Fibroblast of lung (primary cell): ENCODE measurements at regions not wholly inside any gene's neighbourhood (a gene's known extent, or its start where the extent isn't known, plus 50 kb on each side); places are given as distances from the start of the nearest gene placed in this dataset.

Source experiments
- DNase-seq, 2 donors: peaks; one replicate each; pipeline versions ENCODE4 v3.0.0 to v3.0.0-alpha.2; 2010; ENCODE audit warnings: low read depth in 2 of 2
- H2AFZ ChIP-seq: 2 replicates; pipeline ENCODE4 v1.5.1; 2012; ENCODE audit warnings: low read length, control low read depth, inconsistent platforms
- H3K27ac ChIP-seq: 2 replicates; pipeline ENCODE4 v1.5.1; 2011; ENCODE audit warnings: low read length, control low read depth; ENCODE audit not compliant: insufficient read depth
- H3K27me3 ChIP-seq: 2 replicates; pipeline ENCODE4 v1.5.1; 2011; ENCODE audit warnings: mild to moderate bottlenecking, low read length; ENCODE audit not compliant: control insufficient read depth, insufficient read depth
- H3K36me3 ChIP-seq: 2 replicates; pipeline ENCODE4 v1.5.1; 2011; ENCODE audit warnings: low read length; ENCODE audit not compliant: control insufficient read depth, insufficient read depth
- H3K4me1 ChIP-seq: 2 replicates; pipeline ENCODE4 v1.5.1; 2011; ENCODE audit warnings: low read length; ENCODE audit not compliant: control insufficient read depth, insufficient read depth; ENCODE audit errors: extremely low read depth
- H3K4me2 ChIP-seq: 2 replicates; pipeline ENCODE4 v1.5.1; 2011; ENCODE audit warnings: low read length, control low read depth; ENCODE audit not compliant: insufficient read depth; ENCODE audit errors: extremely low read depth
- H3K4me3 ChIP-seq, 4 experiments: fragments of 200-600 bp in 1 of 4; sonication (generic) in 1 of 4; replicated peaks in 1 of 4; 2 replicates each; pipeline ENCODE4 v1.5.1; 2011 to 2016; ENCODE audit warnings: low read length in 4 of 4, low read depth in 3 of 4, mild to moderate bottlenecking in 3 of 4, control low read depth in 2 of 4, inconsistent platforms in 1 of 4, mixed read lengths in 1 of 4; ENCODE audit not compliant: insufficient read depth in 1 of 4; ENCODE audit errors: control extremely low read depth in 1 of 4
- H3K79me2 ChIP-seq: 2 replicates; pipeline ENCODE4 v1.5.1; 2012; ENCODE audit warnings: mild to moderate bottlenecking, low read length, inconsistent platforms; ENCODE audit not compliant: control insufficient read depth, insufficient read depth
- H3K9ac ChIP-seq: 2 replicates; pipeline ENCODE4 v1.5.1; 2011; ENCODE audit warnings: mild to moderate bottlenecking, low read length, control low read depth; ENCODE audit not compliant: insufficient read depth
- H3K9me3 ChIP-seq: 2 replicates; pipeline ENCODE4 v1.5.1; 2012; ENCODE audit warnings: low read depth, low read length; ENCODE audit not compliant: control insufficient read depth, insufficient read depth
- H4K20me1 ChIP-seq: 2 replicates; pipeline ENCODE4 v1.5.1; 2011; ENCODE audit warnings: low read length; ENCODE audit not compliant: control insufficient read depth, insufficient read depth; ENCODE audit errors: extremely low read depth
- EZH2 ChIP-seq: IDR thresholded peaks from 2 replicates; pipeline ENCODE4 v1.5.1; 2012; ENCODE audit warnings: low read length, control low read depth, mild to moderate bottlenecking; ENCODE audit errors: missing control alignments
- TF ChIP-seq, protein P1 (sequence below), 2 donors: IDR thresholded peaks in 1 of 2; conservative IDR thresholded peaks in 1 of 2; 1 replicate in 1 of 2; 2 replicates in 1 of 2; pipeline ENCODE4 v1.5.1; 2011 to 2012; ENCODE audit warnings: low read length in 2 of 2, control low read depth in 1 of 2, inconsistent platforms in 1 of 2, low read depth in 1 of 2, mild to moderate bottlenecking in 1 of 2

DNA sequence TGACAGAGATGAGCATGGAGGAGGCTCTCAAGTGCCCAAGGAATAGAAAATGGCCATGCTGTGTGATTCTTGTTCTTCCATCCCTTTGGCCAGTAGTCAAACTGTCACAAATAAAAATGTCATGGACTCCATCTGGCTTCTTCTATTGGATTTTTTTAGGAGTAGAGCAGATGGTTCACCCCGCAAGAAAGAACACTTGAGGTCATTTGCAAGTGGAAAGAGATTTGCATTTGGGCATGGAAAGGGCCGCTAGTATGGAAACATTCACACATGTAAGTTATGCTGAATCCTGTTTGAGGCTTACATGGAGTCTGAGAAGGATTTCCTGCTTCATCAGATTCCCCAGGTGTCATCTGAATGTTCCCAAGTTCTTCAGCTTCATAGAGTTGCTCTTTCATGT lies 53.1 kb upstream of the CFAP161 start:
- Histone ChIP-seq H3K9me3 (no peaks in the 10 kb centered on the region), H3K27me3 (no peaks in the 10 kb centered on the region), H3K4me3 (no peak overlapping the region), H4K20me1 (no peaks in the 10 kb centered on the region), H3K4me2 (no peak overlapping the region), H2AFZ (no peak overlapping the region), H3K4me1 (no peaks in the 10 kb centered on the region), H3K9ac (no peak overlapping the region), H3K36me3 (no peaks in the 10 kb centered on the region), H3K79me2 (no peaks in the 10 kb centered on the region), H3K27ac (no peak overlapping the region)
- TF ChIP-seq, protein P1, sequence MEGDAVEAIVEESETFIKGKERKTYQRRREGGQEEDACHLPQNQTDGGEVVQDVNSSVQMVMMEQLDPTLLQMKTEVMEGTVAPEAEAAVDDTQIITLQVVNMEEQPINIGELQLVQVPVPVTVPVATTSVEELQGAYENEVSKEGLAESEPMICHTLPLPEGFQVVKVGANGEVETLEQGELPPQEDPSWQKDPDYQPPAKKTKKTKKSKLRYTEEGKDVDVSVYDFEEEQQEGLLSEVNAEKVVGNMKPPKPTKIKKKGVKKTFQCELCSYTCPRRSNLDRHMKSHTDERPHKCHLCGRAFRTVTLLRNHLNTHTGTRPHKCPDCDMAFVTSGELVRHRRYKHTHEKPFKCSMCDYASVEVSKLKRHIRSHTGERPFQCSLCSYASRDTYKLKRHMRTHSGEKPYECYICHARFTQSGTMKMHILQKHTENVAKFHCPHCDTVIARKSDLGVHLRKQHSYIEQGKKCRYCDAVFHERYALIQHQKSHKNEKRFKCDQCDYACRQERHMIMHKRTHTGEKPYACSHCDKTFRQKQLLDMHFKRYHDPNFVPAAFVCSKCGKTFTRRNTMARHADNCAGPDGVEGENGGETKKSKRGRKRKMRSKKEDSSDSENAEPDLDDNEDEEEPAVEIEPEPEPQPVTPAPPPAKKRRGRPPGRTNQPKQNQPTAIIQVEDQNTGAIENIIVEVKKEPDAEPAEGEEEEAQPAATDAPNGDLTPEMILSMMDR (conservative IDR thresholded peaks at IDR 0.05 in 1 of 2, IDR thresholded peaks at IDR 0.05 in 1 of 2; ENCODE audit: low read depth in 1 of 2, low read length in 2 of 2), result no peak
- no peak for TF ChIP-seq EZH2
- no peak for DNase-seq

DNA sequence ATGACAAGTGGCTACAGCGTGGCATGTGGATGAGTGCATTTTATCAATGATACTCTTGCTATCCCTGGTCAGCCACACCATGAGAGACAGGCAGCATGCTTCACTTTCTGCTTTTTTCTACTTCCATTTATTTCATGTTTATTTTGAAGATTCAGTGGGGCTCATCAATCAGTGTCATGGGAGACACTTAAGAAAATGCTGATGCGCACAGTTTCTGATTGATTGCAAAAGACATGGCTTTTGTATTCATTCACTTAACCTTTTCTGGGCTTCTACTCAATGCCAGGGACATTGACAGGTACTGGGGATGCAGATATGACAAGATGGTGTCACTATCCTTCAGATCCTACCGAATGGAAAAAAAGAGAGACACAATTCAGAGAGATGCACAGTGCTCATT lies 50.9 kb upstream of the CFAP161 start:
- no peak overlapping the region for H3K4me2 ChIP-seq
- no peaks in the 10 kb centered on the region for H3K4me1 ChIP-seq
- no peak for DNase-seq
- no peak overlapping the region for H2AFZ ChIP-seq
- TF ChIP-seq, protein P1 (conservative IDR thresholded peaks at IDR 0.05 in 1 of 2, IDR thresholded peaks at IDR 0.05 in 1 of 2; ENCODE audit: low read depth in 1 of 2, low read length in 2 of 2), result no peak
- no peak for TF ChIP-seq EZH2
- H3K9me3 ChIP-seq, result no peaks in the 10 kb centered on the region
- H3K36me3 ChIP-seq, result no peaks in the 10 kb centered on the region
- H3K4me3 ChIP-seq, result no peak overlapping the region
- no peaks in the 10 kb centered on the region for H4K20me1 ChIP-seq
- H3K27ac ChIP-seq, result no peak overlapping the region
- no peak overlapping the region for H3K9ac ChIP-seq
- no peaks in the 10 kb centered on the region for H3K27me3 ChIP-seq
- H3K79me2 ChIP-seq, result no peaks in the 10 kb centered on the region
